ENCODE measurements at regions not wholly inside any gene's neighbourhood (a gene's known extent, or its start where the extent isn't known, plus 50 kb on each side); places are given as distances from the start of the nearest gene placed in this dataset.

- no peak for DNase-seq (ENCODE audit: low read depth)
Observed at GRCh38 chr17:74145756-74146155, 57.7 kb upstream of the RPL38 start.

GRCh38 chr17:74146196-74146595 is 57.3 kb upstream of the RPL38 start:
- no peak for DNase-seq (ENCODE audit: low read depth)

- DNase-seq (ENCODE audit: low read depth): no peak
Observed at GRCh38 chr17:74147056-74147835, 56.2 kb upstream of the RPL38 start.

GRCh38 chr17:74147966-74148365 is 55.5 kb upstream of the RPL38 start:
- DNase-seq (ENCODE audit: low read depth): no peak

GRCh38 chr17:74148446-74148845 is 55.0 kb upstream of the RPL38 start:
- no peak for DNase-seq (ENCODE audit: low read depth)

GRCh38 chr17:74148901-74149596 is 54.4 kb upstream of the RPL38 start:
- DNase-seq (ENCODE audit: low read depth): no peak

- no peak for DNase-seq (ENCODE audit: low read depth)
Observed at GRCh38 chr17:74149597-74150427, 53.7 kb upstream of the RPL38 start.

GRCh38 chr17:74150428-74151025 is 53.0 kb upstream of the RPL38 start:
- no peak for DNase-seq (ENCODE audit: low read depth)

- no peak for DNase-seq (ENCODE audit: low read depth)
Observed at GRCh38 chr17:74151551-74152315, 51.7 kb upstream of the RPL38 start.

- no peak for DNase-seq (ENCODE audit: low read depth)
Observed at GRCh38 chr17:74152591-74153455, 50.7 kb upstream of the RPL38 start.

GRCh38 chr17:74153456-74153810 is 50.0 kb upstream of the RPL38 start:
- DNase-seq (ENCODE audit: low read depth): no peak

Data from activated T-helper 1 cell treated with Interleukin-2 at 50 U/mL for 16 hours (primary cell).